Right atrium auricular region (tissue), 2 donors: ENCODE measurements at regions not wholly inside any gene's neighbourhood (a gene's known extent, or its start where the extent isn't known, plus 50 kb on each side); places are given as distances from the start of the nearest gene placed in this dataset.

ENCODE experiments used
- DNase-seq: peaks from one replicate; pipeline ENCODE4 v3.0.0-alpha.2; 2019; ENCODE audit warnings: low spot score
- H3K27ac ChIP-seq, 2 donors: fragments of 200-600 bp; sonication (generic); 1 replicate in 1 of 2; 2 replicates in 1 of 2; pipeline ENCODE4 v1.5.1; 2016 to 2019
- H3K27me3 ChIP-seq, 2 donors: fragments of 200-600 bp; sonication (generic); one replicate each; pipeline versions ENCODE4 v1.5.1 to v1.6.0; 2017 to 2019
- H3K36me3 ChIP-seq: fragments of 200-600 bp; sonication (generic); one replicate; pipeline ENCODE4 v1.5.1; 2016
- H3K4me1 ChIP-seq, 2 donors: fragments of 200-600 bp; sonication (generic); one replicate each; pipeline versions ENCODE4 v1.5.1 to v1.6.0; 2017 to 2019
- H3K4me3 ChIP-seq, 2 donors: fragments of 200-600 bp; sonication (generic); 1 replicate in 1 of 2; 2 replicates in 1 of 2; pipeline ENCODE4 v1.5.1; 2017 to 2019; ENCODE audit warnings: mild to moderate bottlenecking in 1 of 2, moderate library complexity in 1 of 2
- H3K9me3 ChIP-seq, 2 donors: fragments of 200-600 bp; sonication (generic); one replicate each; pipeline ENCODE4 v1.5.1; 2019
- CTCF ChIP-seq, 2 donors: fragments of 200-600 bp; sonication (generic); IDR thresholded peaks; one replicate each; pipeline ENCODE4 v1.5.1; 2019; ENCODE audit warnings: antibody characterized with exemption in 2 of 2

- Histone ChIP-seq H3K27ac (no peak overlapping the region), H3K9me3 (no peaks in the 10 kb centered on the region), H3K27me3 (no peaks in the 10 kb centered on the region), H3K4me3 (no peak overlapping the region), H3K4me1 (peaks cover 0 to 15% of the 10 kb centered on the region in 2 donors), H3K36me3 (no peaks in the 10 kb centered on the region)
- TF ChIP-seq CTCF (IDR thresholded peaks at IDR 0.05), result no peak
- no peak for DNase-seq
Observed at GRCh38 chr6:40788661-40789655, 201.8 kb upstream of the LRFN2 start.

GRCh38 chr6:40782355-40782754 lies 195.2 kb upstream of the LRFN2 start:
- Histone ChIP-seq H3K27me3 (no peaks in the 10 kb centered on the region), H3K27ac (no peak overlapping the region), H3K36me3 (no peaks in the 10 kb centered on the region), H3K9me3 (no peaks in the 10 kb centered on the region), H3K4me1 (no peaks in the 10 kb centered on the region), H3K4me3 (no peak overlapping the region)
- TF ChIP-seq CTCF (IDR thresholded peaks at IDR 0.05), result no peak
- DNase-seq, result no peak

GRCh38 chr6:40780637-40781036 lies 193.5 kb upstream of the LRFN2 start:
- H3K36me3 ChIP-seq, result no peaks in the 10 kb centered on the region
- no peaks in the 10 kb centered on the region for H3K4me1 ChIP-seq
- H3K4me3 ChIP-seq, result no peak overlapping the region
- no peak for DNase-seq
- H3K27me3 ChIP-seq, result no peaks in the 10 kb centered on the region
- H3K27ac ChIP-seq, result no peak overlapping the region
- H3K9me3 ChIP-seq, result no peaks in the 10 kb centered on the region
- no peak for TF ChIP-seq CTCF (IDR thresholded peaks at IDR 0.05)

- no peak overlapping the region for H3K27ac ChIP-seq
Observed at GRCh38 chr6:40779409-40779808, 192.2 kb upstream of the LRFN2 start.

GRCh38 chr6:40778918-40779317 lies 191.8 kb upstream of the LRFN2 start:
- H3K4me1 ChIP-seq, result no peaks in the 10 kb centered on the region
- H3K4me3 ChIP-seq, result no peak overlapping the region
- H3K27ac ChIP-seq, result no peak overlapping the region
- no peak for TF ChIP-seq CTCF (IDR thresholded peaks at IDR 0.05)
- no peak for DNase-seq
- H3K9me3 ChIP-seq, result no peaks in the 10 kb centered on the region
- H3K27me3 ChIP-seq, result no peaks in the 10 kb centered on the region
- H3K36me3 ChIP-seq, result no peaks in the 10 kb centered on the region

More at GRCh38 chr6:40779409-40779808, 192.2 kb upstream of the LRFN2 start:
- no peaks in the 10 kb centered on the region for H3K9me3 ChIP-seq
- no peak for TF ChIP-seq CTCF (IDR thresholded peaks at IDR 0.05)
- H3K4me1 ChIP-seq, result no peaks in the 10 kb centered on the region
- no peak overlapping the region for H3K4me3 ChIP-seq
- no peaks in the 10 kb centered on the region for H3K36me3 ChIP-seq
- no peak for DNase-seq
- no peaks in the 10 kb centered on the region for H3K27me3 ChIP-seq
